ENCODE measurements at regions not wholly inside any gene's neighbourhood (a gene's known extent, or its start where the extent isn't known, plus 50 kb on each side); places are given as distances from the start of the nearest gene placed in this dataset.
A peak's percentile ranks its signal among the peaks of the same experiment; 100 is the strongest.

GRCh38 chr11:29645373-29645772, 371.5 kb downstream of the KCNA4 start:
- Mint-ChIP-seq H3K9me3 (ENCODE audit: unreplicated experiment) (no peaks in the 10 kb centered on the region), H3K36me3 (ENCODE audit: low read depth, unreplicated experiment) (no peaks in the 10 kb centered on the region), H3K27ac (ENCODE audit: unreplicated experiment) (no peak overlapping the region), H3K27me3 (ENCODE audit: low read depth, unreplicated experiment) (no peaks in the 10 kb centered on the region), H3K4me1 (ENCODE audit: low read depth, unreplicated experiment) (no peaks in the 10 kb centered on the region), H3K4me3 (ENCODE audit: unreplicated experiment) (no peak overlapping the region)
- Histone ChIP-seq H3K27me3 (ENCODE audit: insufficient read depth, low read length) (no peaks in the 10 kb centered on the region), H2AFZ (ENCODE audit: low read depth, low read length) (no peak overlapping the region), H3K36me3 (ENCODE audit: insufficient read depth, low read length) (no peaks in the 10 kb centered on the region), H3K9ac (ENCODE audit: low read length) (no peak overlapping the region), H4K20me1 (ENCODE audit: insufficient read depth, low read length) (no peaks in the 10 kb centered on the region), H3K4me1 (ENCODE audit: insufficient read depth, low read length) (no peaks in the 10 kb centered on the region), H3K9me3 (ENCODE audit: insufficient read depth, low read depth, low read length) (no peaks in the 10 kb centered on the region), H3K4me2 (ENCODE audit: low read length) (no peak overlapping the region), H3K4me3 (ENCODE audit: insufficient read depth, low read depth, low read length) (no peak overlapping the region), H3K79me2 (ENCODE audit: insufficient read depth, low read length) (no peaks in the 10 kb centered on the region), H3K27ac (ENCODE audit: low read depth, low read length) (no peak overlapping the region)
- TF ChIP-seq EZH2 (IDR thresholded peaks at IDR 0.05; ENCODE audit: insufficient read depth, low read length) (no peak), CTCF (IDR thresholded peaks at IDR 0.05; ENCODE audit: insufficient read depth, low read depth, low read length) (no peak)
- DNase-seq (ENCODE audit: low read depth) (no peak), FAIRE-seq (no peak)

- H4K20me1 ChIP-seq (ENCODE audit: insufficient read depth, low read length), result no peaks in the 10 kb centered on the region
- H2AFZ ChIP-seq (ENCODE audit: low read depth, low read length), result no peak overlapping the region
- Mint-ChIP-seq H3K27me3 (ENCODE audit: low read depth, unreplicated experiment) (no peaks in the 10 kb centered on the region), H3K27ac (ENCODE audit: unreplicated experiment) (no peak overlapping the region), H3K4me3 (ENCODE audit: unreplicated experiment) (no peak overlapping the region), H3K9me3 (ENCODE audit: unreplicated experiment) (no peaks in the 10 kb centered on the region), H3K36me3 (ENCODE audit: low read depth, unreplicated experiment) (no peaks in the 10 kb centered on the region), H3K4me1 (ENCODE audit: low read depth, unreplicated experiment) (no peaks in the 10 kb centered on the region)
- no peak overlapping the region for H3K4me3 ChIP-seq (ENCODE audit: insufficient read depth, low read depth, low read length)
- no peaks in the 10 kb centered on the region for H3K9me3 ChIP-seq (ENCODE audit: insufficient read depth, low read depth, low read length)
- H3K79me2 ChIP-seq (ENCODE audit: insufficient read depth, low read length), result no peaks in the 10 kb centered on the region
- H3K36me3 ChIP-seq (ENCODE audit: insufficient read depth, low read length), result no peaks in the 10 kb centered on the region
- no peak overlapping the region for H3K4me2 ChIP-seq (ENCODE audit: low read length)
- no peak overlapping the region for H3K9ac ChIP-seq (ENCODE audit: low read length)
- no peak for TF ChIP-seq CTCF (IDR thresholded peaks at IDR 0.05; ENCODE audit: insufficient read depth, low read depth, low read length)
- TF ChIP-seq EZH2 (IDR thresholded peaks at IDR 0.05; ENCODE audit: insufficient read depth, low read length), result no peak
- no peaks in the 10 kb centered on the region for H3K27me3 ChIP-seq (ENCODE audit: insufficient read depth, low read length)
- FAIRE-seq, result no peak
- H3K4me1 ChIP-seq (ENCODE audit: insufficient read depth, low read length), result no peaks in the 10 kb centered on the region
- no peak overlapping the region for H3K27ac ChIP-seq (ENCODE audit: low read depth, low read length)
- DNase-seq (ENCODE audit: low read depth), result peak; percentile 45
Measured at GRCh38 chr11:29641201-29641600, 375.6 kb downstream of the KCNA4 start.

- Mint-ChIP-seq H3K27ac (ENCODE audit: unreplicated experiment) (no peak overlapping the region), H3K27me3 (ENCODE audit: low read depth, unreplicated experiment) (no peaks in the 10 kb centered on the region), H3K36me3 (ENCODE audit: low read depth, unreplicated experiment) (no peaks in the 10 kb centered on the region), H3K9me3 (ENCODE audit: unreplicated experiment) (peaks cover 2% of the 10 kb centered on the region), H3K4me1 (ENCODE audit: low read depth, unreplicated experiment) (peaks cover under 1% of the 10 kb centered on the region), H3K4me3 (ENCODE audit: unreplicated experiment) (no peak overlapping the region)
- Histone ChIP-seq H3K27me3 (ENCODE audit: insufficient read depth, low read length) (no peaks in the 10 kb centered on the region), H3K4me2 (ENCODE audit: low read length) (no peak overlapping the region), H3K9me3 (ENCODE audit: insufficient read depth, low read depth, low read length) (no peaks in the 10 kb centered on the region), H3K79me2 (ENCODE audit: insufficient read depth, low read length) (no peaks in the 10 kb centered on the region), H2AFZ (ENCODE audit: low read depth, low read length) (no peak overlapping the region), H4K20me1 (ENCODE audit: insufficient read depth, low read length) (no peaks in the 10 kb centered on the region), H3K4me3 (ENCODE audit: insufficient read depth, low read depth, low read length) (no peak overlapping the region), H3K9ac (ENCODE audit: low read length) (no peak overlapping the region), H3K36me3 (ENCODE audit: insufficient read depth, low read length) (no peaks in the 10 kb centered on the region), H3K27ac (ENCODE audit: low read depth, low read length) (no peak overlapping the region), H3K4me1 (ENCODE audit: insufficient read depth, low read length) (no peaks in the 10 kb centered on the region)
- FAIRE-seq (no peak), DNase-seq (ENCODE audit: low read depth) (no peak)
- no peak for TF ChIP-seq CTCF (IDR thresholded peaks at IDR 0.05; ENCODE audit: insufficient read depth, low read depth, low read length)
- TF ChIP-seq EZH2 (IDR thresholded peaks at IDR 0.05; ENCODE audit: insufficient read depth, low read length), result no peak
Measured at GRCh38 chr11:29634744-29635143, 382.1 kb downstream of the KCNA4 start.
